ENCODE measurements at regions not wholly inside any gene's neighbourhood (a gene's known extent, or its start where the extent isn't known, plus 50 kb on each side); places are given as distances from the start of the nearest gene placed in this dataset.

DNA sequence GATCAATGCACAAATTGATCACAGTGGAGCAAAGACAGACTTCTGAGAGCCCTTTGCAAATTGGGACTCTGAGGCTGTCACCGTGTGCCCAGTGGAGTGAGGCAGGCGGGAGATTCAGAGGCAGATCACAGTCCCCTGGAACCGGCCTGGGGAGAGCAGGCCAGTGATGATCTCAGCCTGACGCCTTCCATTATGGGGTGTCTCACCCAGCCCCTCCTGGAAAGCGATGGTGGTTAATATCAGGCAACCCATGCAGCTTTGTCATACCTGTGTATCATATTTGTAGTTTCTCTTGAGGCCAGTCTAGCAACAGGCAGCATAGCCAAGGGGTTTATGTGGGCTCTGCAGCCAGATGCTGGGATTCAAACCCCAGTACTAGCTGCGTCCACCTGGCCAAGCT, 147.8 kb downstream of the EMX2 start:
- Mint-ChIP-seq H3K27me3 (ENCODE audit: insufficient read depth) (peaks cover 1% of the 10 kb centered on the region; the same call in 1 of the 2 replicates), H3K4me3 (no peak overlapping the region), H3K27ac (no peak overlapping the region), H3K4me1 (ENCODE audit: low read depth) (no peaks in the 10 kb centered on the region), H3K9me3 (peaks cover 63% of the 10 kb centered on the region), H3K36me3 (ENCODE audit: low read depth) (peaks cover 3% of the 10 kb centered on the region; the same call in 1 of the 2 replicates)
- no peak for DNase-seq
- TF ChIP-seq, protein P1, sequence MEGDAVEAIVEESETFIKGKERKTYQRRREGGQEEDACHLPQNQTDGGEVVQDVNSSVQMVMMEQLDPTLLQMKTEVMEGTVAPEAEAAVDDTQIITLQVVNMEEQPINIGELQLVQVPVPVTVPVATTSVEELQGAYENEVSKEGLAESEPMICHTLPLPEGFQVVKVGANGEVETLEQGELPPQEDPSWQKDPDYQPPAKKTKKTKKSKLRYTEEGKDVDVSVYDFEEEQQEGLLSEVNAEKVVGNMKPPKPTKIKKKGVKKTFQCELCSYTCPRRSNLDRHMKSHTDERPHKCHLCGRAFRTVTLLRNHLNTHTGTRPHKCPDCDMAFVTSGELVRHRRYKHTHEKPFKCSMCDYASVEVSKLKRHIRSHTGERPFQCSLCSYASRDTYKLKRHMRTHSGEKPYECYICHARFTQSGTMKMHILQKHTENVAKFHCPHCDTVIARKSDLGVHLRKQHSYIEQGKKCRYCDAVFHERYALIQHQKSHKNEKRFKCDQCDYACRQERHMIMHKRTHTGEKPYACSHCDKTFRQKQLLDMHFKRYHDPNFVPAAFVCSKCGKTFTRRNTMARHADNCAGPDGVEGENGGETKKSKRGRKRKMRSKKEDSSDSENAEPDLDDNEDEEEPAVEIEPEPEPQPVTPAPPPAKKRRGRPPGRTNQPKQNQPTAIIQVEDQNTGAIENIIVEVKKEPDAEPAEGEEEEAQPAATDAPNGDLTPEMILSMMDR (IDR thresholded peaks at IDR 0.05): no peak

DNA sequence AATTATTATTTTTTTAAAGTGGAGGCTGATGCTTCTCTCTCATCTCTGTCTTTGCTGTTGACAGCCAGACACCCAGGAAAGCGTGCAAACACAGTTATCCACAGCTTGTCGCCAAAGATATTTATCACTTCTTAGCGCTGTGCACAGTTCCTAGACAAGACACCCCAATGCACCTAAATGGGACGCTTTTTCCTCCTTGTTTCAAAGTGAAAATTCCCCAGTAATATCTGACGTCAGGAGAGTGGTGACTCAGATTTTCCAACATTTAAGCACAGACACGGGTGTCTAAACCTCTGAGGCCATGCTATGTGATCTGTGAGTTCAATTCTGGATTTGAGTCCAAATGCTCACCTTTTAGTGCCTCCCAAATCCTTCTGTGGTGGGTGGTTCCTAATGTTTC, 151.6 kb downstream of the EMX2 start:
- no peak overlapping the region for H3K4me3 Mint-ChIP-seq
- H3K27me3 Mint-ChIP-seq (ENCODE audit: insufficient read depth): peaks cover 5% of the 10 kb centered on the region
- no peaks in the 10 kb centered on the region for H3K4me1 Mint-ChIP-seq (ENCODE audit: low read depth)
- H3K27ac Mint-ChIP-seq: no peak overlapping the region
- DNase-seq: no peak
- H3K9me3 Mint-ChIP-seq: peaks cover 64% of the 10 kb centered on the region
- TF ChIP-seq, protein P1 (IDR thresholded peaks at IDR 0.05): no peak
- no peaks in the 10 kb centered on the region for H3K36me3 Mint-ChIP-seq (ENCODE audit: low read depth)

DNA sequence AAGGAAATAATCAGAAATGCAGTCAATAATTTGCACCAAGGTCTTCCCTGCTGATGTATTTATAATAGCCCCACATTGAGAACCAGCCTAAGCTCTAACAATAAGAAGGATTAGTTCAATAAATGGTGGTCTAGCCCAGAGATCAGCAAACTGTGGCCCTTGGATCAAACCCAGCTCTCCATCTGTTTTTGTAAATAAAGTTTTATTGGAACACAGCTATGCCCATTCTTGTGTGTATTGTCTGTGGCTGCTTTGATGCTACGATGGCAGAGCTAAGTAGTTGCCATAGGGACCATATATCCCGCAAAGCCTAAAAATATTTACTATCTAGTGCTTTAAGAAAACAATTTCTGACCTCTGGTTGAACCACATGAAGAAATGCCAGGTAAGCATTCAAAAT, 154.9 kb downstream of the EMX2 start:
- H3K27ac Mint-ChIP-seq: no peak overlapping the region
- TF ChIP-seq, protein P1 (IDR thresholded peaks at IDR 0.05): no peak
- peaks cover 3% of the 10 kb centered on the region for H3K27me3 Mint-ChIP-seq (ENCODE audit: insufficient read depth)
- H3K36me3 Mint-ChIP-seq (ENCODE audit: low read depth): no peaks in the 10 kb centered on the region
- no peaks in the 10 kb centered on the region for H3K4me1 Mint-ChIP-seq (ENCODE audit: low read depth)
- no peak overlapping the region for H3K4me3 Mint-ChIP-seq
- peaks cover 49% of the 10 kb centered on the region for H3K9me3 Mint-ChIP-seq
- DNase-seq: no peak

DNA sequence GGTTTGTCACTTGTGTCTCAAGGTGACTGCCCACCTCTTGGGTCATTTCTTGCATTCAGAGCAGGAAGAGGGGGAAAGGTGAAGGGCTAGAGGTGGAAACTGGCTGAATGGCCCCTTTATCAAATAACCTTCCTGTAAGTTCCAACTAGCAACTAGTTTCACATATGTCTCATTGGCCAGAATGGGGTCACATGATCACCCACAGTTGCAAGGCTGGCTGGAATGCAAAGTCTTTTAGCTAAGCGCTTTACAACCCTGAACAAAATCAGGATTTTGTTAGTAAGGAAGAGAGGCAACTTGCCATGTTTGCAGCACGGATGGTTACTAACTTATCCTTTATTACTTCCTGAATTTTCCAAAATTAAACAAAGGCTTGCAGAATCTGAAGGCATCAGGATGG, 156.3 kb downstream of the EMX2 start:
- Mint-ChIP-seq H3K9me3 (peaks cover 41% of the 10 kb centered on the region), H3K27me3 (ENCODE audit: insufficient read depth) (peaks cover 3% of the 10 kb centered on the region), H3K4me3 (no peak overlapping the region), H3K27ac (no peak overlapping the region), H3K36me3 (ENCODE audit: low read depth) (no peaks in the 10 kb centered on the region), H3K4me1 (ENCODE audit: low read depth) (no peaks in the 10 kb centered on the region)
- TF ChIP-seq, protein P1 (IDR thresholded peaks at IDR 0.05): no peak
- DNase-seq: no peak

DNA sequence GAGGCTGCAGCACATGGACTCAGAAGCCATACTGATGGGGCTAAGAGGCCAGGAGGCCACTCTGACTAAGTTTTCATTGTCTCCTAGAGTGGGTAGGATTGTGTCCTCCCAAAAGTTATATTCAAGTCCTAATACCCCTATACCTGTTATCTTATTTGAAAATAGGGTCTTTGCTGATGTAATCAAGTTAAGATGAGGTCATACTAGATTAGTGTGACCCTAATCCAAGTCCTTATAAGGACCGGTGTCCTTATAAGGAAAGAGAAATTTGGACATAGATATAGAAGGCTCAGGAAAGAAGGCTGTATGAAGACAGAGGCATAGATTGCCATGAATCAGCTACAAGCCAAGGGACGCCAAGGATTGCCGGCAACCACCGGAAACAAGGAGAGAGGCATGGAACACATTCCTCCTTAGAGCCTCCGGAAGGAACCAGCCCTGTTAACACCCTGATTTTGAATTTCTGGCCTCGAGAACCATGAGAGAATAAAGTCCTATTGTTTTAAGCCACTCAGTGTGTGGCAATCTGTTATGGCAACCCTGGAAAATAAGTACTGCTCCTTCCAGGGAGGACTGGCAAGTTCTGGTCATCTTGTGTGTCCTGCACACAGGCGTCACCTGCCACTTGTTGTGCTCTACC, 157.0 kb downstream of the EMX2 start:
- no peak overlapping the region for H3K27ac Mint-ChIP-seq
- peaks cover 47% of the 10 kb centered on the region for H3K9me3 Mint-ChIP-seq
- no peaks in the 10 kb centered on the region for H3K4me1 Mint-ChIP-seq (ENCODE audit: low read depth)
- H3K36me3 Mint-ChIP-seq (ENCODE audit: low read depth): no peaks in the 10 kb centered on the region
- no peak for DNase-seq
- H3K27me3 Mint-ChIP-seq (ENCODE audit: insufficient read depth): peaks cover 3% of the 10 kb centered on the region
- H3K4me3 Mint-ChIP-seq: no peak overlapping the region
- TF ChIP-seq, protein P1 (IDR thresholded peaks at IDR 0.05): no peak

Measured in HFFc6 (cell line).